T-helper 2 cell (primary cell): ENCODE measurements at regions not wholly inside any gene's neighbourhood (a gene's known extent, or its start where the extent isn't known, plus 50 kb on each side); places are given as distances from the start of the nearest gene placed in this dataset.
A peak's percentile ranks its signal among the peaks of the same experiment; 100 is the strongest.
"Not testable (repeated sequence)": the region's sequence is repeated elsewhere in the genome, so short reads cannot be mapped to it uniquely, and the experiment has no call there.

Experiments used
- DNase-seq, 5 experiments: peaks; one replicate each; pipeline versions ENCODE4 v3.0.0 to v3.0.0-alpha.2; 2012 to 2022

GRCh38 chr21:20875742-20876141, 122.5 kb upstream of the NCAM2 start:
- no peak for DNase-seq

GRCh38 chr21:20877976-20878375, 120.2 kb upstream of the NCAM2 start:
- DNase-seq: no peak

GRCh38 chr21:20882462-20883407, 115.5 kb upstream of the NCAM2 start:
- peak in 1 of 5 experiments; percentile 0 for DNase-seq

GRCh38 chr21:20883408-20883800, 114.8 kb upstream of the NCAM2 start:
- DNase-seq: no peak

GRCh38 chr21:20902511-20902910, 95.7 kb upstream of the NCAM2 start:
- DNase-seq: no peak

- DNase-seq: no peak
Observed at GRCh38 chr21:20902998-20903397, 95.2 kb upstream of the NCAM2 start.

GRCh38 chr21:20927555-20927954, 70.7 kb upstream of the NCAM2 start:
- DNase-seq: not testable (repeated sequence)

- no peak for DNase-seq
Observed at GRCh38 chr21:20942523-20942922, 55.7 kb upstream of the NCAM2 start.

GRCh38 chr21:20943561-20943997, 54.6 kb upstream of the NCAM2 start:
- DNase-seq: no peak

GRCh38 chr21:20944139-20944538, 54.1 kb upstream of the NCAM2 start:
- DNase-seq: no peak

GRCh38 chr21:20946701-20947100, 51.5 kb upstream of the NCAM2 start:
- DNase-seq: no peak
